Sciatic nerve (tissue), 2 donors: ENCODE measurements at regions not wholly inside any gene's neighbourhood (a gene's known extent, or its start where the extent isn't known, plus 50 kb on each side); places are given as distances from the start of the nearest gene placed in this dataset.
"Not testable (repeated sequence)": the region's sequence is repeated elsewhere in the genome, so short reads cannot be mapped to it uniquely, and the experiment has no call there.

Experiments
- ATAC-seq: fragments of 200-7000 bp; cut with Tn5 transposase; one replicate; pipeline ENCODE4 v1.9.1; 2020; ENCODE audit warnings: mild to moderate bottlenecking, moderate library complexity
- DNase-seq: peaks from one replicate; pipeline ENCODE4 v3.0.0-alpha.2; 2020; ENCODE audit warnings: low spot score
- intact Hi-C: fragments of 100-400 bp; cut with DNase I; formaldehyde crosslinking; loops from one replicate; pipeline ENCODE4 v1.14.2; 2022
- donor health status: DM: no; HTN: no; CAD: no.
- donor health status: DM: no; HTN: no; CAD: no.

GRCh38 chr9:64370344-64370743, 914.7 kb downstream of the FOXD4L5 start:
- intact Hi-C loops, DNase-seq, ATAC-seq: not testable (repeated sequence)

- ATAC-seq, intact Hi-C loops, DNase-seq: not testable (repeated sequence)
These were observed 915.4 kb downstream of the FOXD4L5 start for GRCh38 chr9:64369644-64370043.

- DNase-seq: peak; percentile 88
- peak; percentile 96 for ATAC-seq
- intact Hi-C loops: not testable (repeated sequence)
These were observed 915.9 kb downstream of the FOXD4L5 start for GRCh38 chr9:64369114-64369513.

GRCh38 chr9:64368644-64368942, 916.4 kb downstream of the FOXD4L5 start:
- ATAC-seq, intact Hi-C loops, DNase-seq: not testable (repeated sequence)

GRCh38 chr9:64367826-64368643, 917.0 kb downstream of the FOXD4L5 start:
- not testable (repeated sequence) for ATAC-seq, DNase-seq

More at GRCh38 chr9:64367826-64368643, 917.0 kb downstream of the FOXD4L5 start:
- intact Hi-C loops: not testable (repeated sequence)
